Astrocyte of the hippocampus (primary cell): ENCODE measurements at regions not wholly inside any gene's neighbourhood (a gene's known extent, or its start where the extent isn't known, plus 50 kb on each side); places are given as distances from the start of the nearest gene placed in this dataset.
A peak's percentile ranks its signal among the peaks of the same experiment; 100 is the strongest.

Source experiments
- DNase-seq: peaks from one replicate; pipeline ENCODE4 v3.0.0; 2011; ENCODE audit warnings: low read depth, low spot score

GRCh38 chr12:58139894-58140293, 198.5 kb downstream of the ATP23 start:
- DNase-seq = no peak

- DNase-seq = no peak
Observed at GRCh38 chr12:58140395-58140794, 199.0 kb downstream of the ATP23 start.

GRCh38 chr12:58142991-58143390, 201.6 kb downstream of the ATP23 start:
- DNase-seq = no peak

GRCh38 chr12:58143498-58143995, 202.2 kb downstream of the ATP23 start:
- DNase-seq = no peak

GRCh38 chr12:58148405-58148804, 207.0 kb downstream of the ATP23 start:
- peak; percentile 76 for DNase-seq

- no peak for DNase-seq
Observed at GRCh38 chr12:58148976-58149375, 207.6 kb downstream of the ATP23 start.

GRCh38 chr12:58154359-58154758, 213.0 kb downstream of the ATP23 start:
- no peak for DNase-seq

GRCh38 chr12:58156697-58157096, 215.3 kb downstream of the ATP23 start:
- DNase-seq = no peak

- no peak for DNase-seq
Observed at GRCh38 chr12:58159941-58160340, 218.6 kb downstream of the ATP23 start.

GRCh38 chr12:58161773-58162172, 220.4 kb downstream of the ATP23 start:
- DNase-seq = no peak

GRCh38 chr12:58163021-58163420, 221.7 kb downstream of the ATP23 start:
- DNase-seq = no peak

GRCh38 chr12:58166643-58167042, 225.3 kb downstream of the ATP23 start:
- DNase-seq = no peak

GRCh38 chr12:58167622-58168021, 226.3 kb downstream of the ATP23 start:
- no peak for DNase-seq

- no peak for DNase-seq
Observed at GRCh38 chr12:58169826-58170225, 228.5 kb downstream of the ATP23 start.

- peak; percentile 75 for DNase-seq
Observed at GRCh38 chr12:58171914-58172313, 230.5 kb downstream of the ATP23 start.

- no peak for DNase-seq
Observed at GRCh38 chr12:58172433-58173073, 231.2 kb downstream of the ATP23 start.

GRCh38 chr12:58174316-58174715, 232.9 kb downstream of the ATP23 start:
- DNase-seq = no peak

- peak; percentile 9 for DNase-seq
Observed at GRCh38 chr12:58176296-58176869, 235.0 kb downstream of the ATP23 start.

- no peak for DNase-seq
Observed at GRCh38 chr12:58177366-58177765, 236.0 kb downstream of the ATP23 start.

GRCh38 chr12:58184212-58184611, 242.8 kb downstream of the ATP23 start:
- no peak for DNase-seq

GRCh38 chr12:58186401-58186800, 245.0 kb downstream of the ATP23 start:
- no peak for DNase-seq

- DNase-seq = no peak
Observed at GRCh38 chr12:58186914-58187313, 245.5 kb downstream of the ATP23 start.

GRCh38 chr12:58189030-58189429, 247.7 kb downstream of the ATP23 start:
- DNase-seq = no peak

GRCh38 chr12:58189893-58190292, 248.5 kb downstream of the ATP23 start:
- DNase-seq = no peak
